ENCODE measurements at regions not wholly inside any gene's neighbourhood (a gene's known extent, or its start where the extent isn't known, plus 50 kb on each side); places are given as distances from the start of the nearest gene placed in this dataset.
"Not testable (repeated sequence)": the region's sequence is repeated elsewhere in the genome, so short reads cannot be mapped to it uniquely, and the experiment has no call there.

DNA sequence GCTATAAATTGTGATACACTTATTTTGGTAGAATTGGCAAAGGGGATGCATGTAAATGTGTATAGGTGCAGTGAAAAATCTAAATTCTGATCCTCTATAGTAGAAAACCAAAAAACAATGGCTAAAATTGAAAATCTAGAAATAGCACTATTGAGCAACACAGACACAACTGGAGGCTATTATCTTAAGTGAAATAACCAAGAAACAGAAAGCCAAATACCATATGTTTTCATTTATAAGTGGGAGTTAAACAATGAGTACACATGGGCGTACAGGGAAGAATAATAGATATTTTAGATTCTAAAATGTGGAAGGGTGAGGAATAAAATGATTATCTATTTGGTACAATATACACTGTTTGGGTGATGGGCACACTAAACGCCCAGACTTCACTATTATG lies 183.2 kb upstream of the TUSC1 start:
- no peak for DNase-seq

DNA sequence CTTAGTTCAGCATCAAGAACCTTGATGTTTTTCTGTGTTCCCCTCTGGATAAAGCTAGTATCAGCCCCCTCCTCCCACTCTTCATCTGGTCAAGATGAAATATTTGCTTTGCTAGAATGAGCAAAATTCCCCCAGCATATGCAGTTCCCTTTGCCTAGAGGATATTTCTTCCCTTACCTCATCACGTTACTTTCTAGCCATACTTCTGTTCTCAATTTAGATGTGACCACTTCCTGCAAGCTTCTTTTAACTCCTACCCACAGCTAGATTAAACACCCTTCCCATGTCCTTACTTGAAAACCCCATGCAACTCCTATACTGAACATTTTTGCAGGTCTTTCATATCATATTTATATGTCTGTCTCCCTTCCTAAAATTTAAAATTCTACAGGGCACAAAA lies 178.9 kb upstream of the TUSC1 start:
- no peaks in the 10 kb centered on the region for H3K36me3 ChIP-seq
- H3K9me3 ChIP-seq, result no peaks in the 10 kb centered on the region
- no peak overlapping the region for H3K4me3 ChIP-seq
- no peak for DNase-seq
- H3K27me3 ChIP-seq, result no peaks in the 10 kb centered on the region

More for the DNA sequence above, 183.2 kb upstream of the TUSC1 start:
- Histone ChIP-seq H3K9me3 (no peaks in the 10 kb centered on the region), H3K27me3 (no peaks in the 10 kb centered on the region), H3K4me3 (no peak overlapping the region), H3K36me3 (no peaks in the 10 kb centered on the region)

GRCh38 chr9:25850803-25851202 lies 172.6 kb upstream of the TUSC1 start:
- no peak overlapping the region for H3K4me3 ChIP-seq
- DNase-seq, result no peak
- H3K27me3 ChIP-seq, result no peaks in the 10 kb centered on the region
- H3K36me3 ChIP-seq, result no peaks in the 10 kb centered on the region
- no peaks in the 10 kb centered on the region for H3K9me3 ChIP-seq

GRCh38 chr9:25845867-25846266 lies 167.6 kb upstream of the TUSC1 start:
- H3K27me3 ChIP-seq, result no peaks in the 10 kb centered on the region
- no peak overlapping the region for H3K4me3 ChIP-seq
- H3K36me3 ChIP-seq, result no peaks in the 10 kb centered on the region
- DNase-seq, result no peak
- H3K9me3 ChIP-seq, result no peaks in the 10 kb centered on the region

DNA sequence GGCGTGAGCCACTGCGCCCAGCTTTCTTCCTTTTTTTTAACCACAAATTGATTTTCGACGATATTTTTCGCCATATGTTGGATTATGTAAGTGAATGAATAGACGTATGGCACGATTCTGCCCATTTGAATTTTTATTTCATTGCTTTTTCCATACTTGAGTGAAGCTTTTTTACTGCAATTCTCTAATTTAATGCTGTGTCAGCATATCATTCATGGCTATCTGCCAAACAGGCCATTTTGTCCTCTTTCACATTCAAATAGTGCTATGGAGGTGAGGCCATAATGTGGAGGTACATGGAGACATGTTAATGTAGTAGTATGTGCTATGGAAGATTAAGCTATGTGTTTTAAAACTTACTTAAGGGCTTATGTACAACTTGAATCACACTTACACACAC lies 152.1 kb upstream of the TUSC1 start:
- Histone ChIP-seq H3K9me3 (no peaks in the 10 kb centered on the region), H3K27me3 (no peaks in the 10 kb centered on the region), H3K4me3 (no peak overlapping the region), H3K36me3 (no peaks in the 10 kb centered on the region)
- DNase-seq, result no peak

DNA sequence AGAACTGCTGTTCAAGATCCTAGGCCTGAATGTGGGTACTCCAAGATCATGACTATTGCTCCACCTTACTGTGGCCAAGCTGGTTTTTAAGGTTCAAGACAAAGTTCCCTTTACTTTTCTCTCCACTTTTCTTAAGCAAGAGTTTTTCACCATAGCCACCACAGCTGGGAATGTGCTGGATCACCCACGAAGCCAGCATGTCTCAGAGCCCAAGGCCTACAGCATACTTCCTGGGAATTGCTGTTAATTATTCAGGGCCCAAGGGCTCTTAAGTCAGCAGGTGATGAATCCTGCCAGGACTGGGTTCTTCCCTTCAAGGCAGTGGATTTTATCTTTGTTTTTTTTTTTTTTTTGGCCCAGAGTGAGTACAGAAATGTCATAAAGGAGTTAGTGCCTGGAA lies 149.4 kb upstream of the TUSC1 start:
- DNase-seq, result no peak
- no peaks in the 10 kb centered on the region for H3K9me3 ChIP-seq
- no peak overlapping the region for H3K4me3 ChIP-seq
- no peaks in the 10 kb centered on the region for H3K27me3 ChIP-seq
- no peaks in the 10 kb centered on the region for H3K36me3 ChIP-seq

GRCh38 chr9:25816439-25816838 lies 138.2 kb upstream of the TUSC1 start:
- H3K4me3 ChIP-seq, result no peak overlapping the region
- no peaks in the 10 kb centered on the region for H3K9me3 ChIP-seq
- no peaks in the 10 kb centered on the region for H3K27me3 ChIP-seq
- DNase-seq, result no peak
- no peaks in the 10 kb centered on the region for H3K36me3 ChIP-seq

DNA sequence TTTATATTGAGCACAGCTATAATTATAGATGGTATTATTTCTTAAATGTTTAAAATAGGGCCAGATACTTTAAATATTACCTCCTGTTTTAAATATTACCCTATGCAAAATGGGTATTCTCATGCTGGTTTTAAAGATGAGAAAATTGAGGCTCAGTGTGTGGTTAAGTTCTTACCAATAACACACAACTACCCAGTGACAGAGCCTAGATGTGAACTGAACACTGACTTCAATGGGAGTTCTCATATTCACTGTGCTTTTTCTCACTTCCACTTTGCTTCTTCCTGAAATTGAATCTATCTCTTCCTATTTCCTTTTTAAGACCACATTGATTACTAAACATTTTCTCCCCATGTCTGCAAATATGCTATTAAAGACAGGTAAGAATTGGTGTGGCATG lies 135.8 kb upstream of the TUSC1 start:
- Histone ChIP-seq H3K9me3 (no peaks in the 10 kb centered on the region), H3K4me3 (no peak overlapping the region), H3K36me3 (no peaks in the 10 kb centered on the region), H3K27me3 (no peaks in the 10 kb centered on the region)
- DNase-seq, result no peak

- Histone ChIP-seq H3K36me3 (no peaks in the 10 kb centered on the region), H3K9me3 (no peaks in the 10 kb centered on the region), H3K27me3 (no peaks in the 10 kb centered on the region), H3K4me3 (no peak overlapping the region)
- DNase-seq, result no peak
These were observed 135.2 kb upstream of the TUSC1 start for GRCh38 chr9:25813478-25813877.

DNA sequence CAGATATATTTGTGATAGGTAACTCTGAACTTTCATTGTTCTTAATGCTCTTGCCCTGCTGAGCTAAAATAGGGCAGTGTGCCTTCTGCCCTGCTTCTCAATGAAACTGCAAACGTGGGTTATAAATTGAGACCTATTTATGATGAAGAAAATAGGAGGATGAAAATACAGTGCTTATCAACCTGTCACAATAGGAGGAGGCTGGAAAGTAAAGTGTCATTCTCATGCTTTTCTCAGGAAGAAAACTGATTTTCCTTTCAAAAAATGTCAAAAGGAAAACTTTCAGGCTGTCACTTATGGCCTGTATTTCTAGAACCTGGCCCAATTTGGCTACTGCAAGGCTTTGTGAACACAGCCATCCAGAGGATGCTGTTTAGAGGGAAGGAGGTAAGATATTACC lies 130.3 kb upstream of the TUSC1 start:
- Histone ChIP-seq H3K9me3 (no peaks in the 10 kb centered on the region), H3K4me3 (no peak overlapping the region), H3K36me3 (no peaks in the 10 kb centered on the region), H3K27me3 (no peaks in the 10 kb centered on the region)
- no peak for DNase-seq

DNA sequence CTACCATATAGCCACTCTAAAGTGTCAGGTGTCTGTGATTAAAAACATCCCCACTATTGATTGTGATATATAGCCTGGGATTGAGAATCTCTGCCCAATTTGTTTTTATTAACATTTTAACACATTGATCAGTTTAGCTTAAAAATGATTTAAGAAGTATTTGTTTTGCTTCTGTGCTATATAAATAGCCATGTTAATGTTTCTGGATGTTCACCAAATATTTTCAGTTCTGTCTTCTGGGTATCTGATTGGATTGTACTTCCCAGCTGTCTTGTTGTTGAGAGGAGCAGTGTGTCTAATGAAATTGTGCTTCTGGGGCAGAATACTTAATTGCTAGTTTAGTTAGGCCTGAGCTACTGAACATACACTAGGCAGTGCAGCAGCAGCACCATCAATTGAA lies 126.6 kb upstream of the TUSC1 start:
- no peak overlapping the region for H3K4me3 ChIP-seq
- no peak for DNase-seq
- H3K9me3 ChIP-seq, result no peaks in the 10 kb centered on the region
- no peaks in the 10 kb centered on the region for H3K27me3 ChIP-seq
- H3K36me3 ChIP-seq, result no peaks in the 10 kb centered on the region

DNA sequence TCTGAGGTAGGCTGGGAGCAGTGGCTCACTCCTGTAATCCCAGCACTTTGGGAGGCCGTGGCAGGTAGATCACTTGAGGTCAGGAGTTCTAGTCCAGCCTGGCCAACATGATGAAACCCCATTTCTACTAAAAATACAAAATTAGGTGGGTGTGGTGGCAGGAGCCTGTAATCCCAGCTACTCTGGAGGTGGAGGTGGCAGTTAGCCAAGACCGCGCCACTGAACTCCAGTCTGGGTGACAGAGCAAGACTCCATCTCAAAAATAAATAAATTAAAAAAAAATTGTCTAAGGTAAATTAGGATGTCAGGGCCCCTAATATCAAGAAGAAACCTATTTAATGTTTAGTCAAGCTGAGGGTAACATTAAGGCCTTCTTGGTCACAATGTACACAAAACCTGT lies 123.7 kb upstream of the TUSC1 start:
- not testable (repeated sequence) for H3K4me3 ChIP-seq, H3K36me3 ChIP-seq, DNase-seq, H3K9me3 ChIP-seq, H3K27me3 ChIP-seq

DNA sequence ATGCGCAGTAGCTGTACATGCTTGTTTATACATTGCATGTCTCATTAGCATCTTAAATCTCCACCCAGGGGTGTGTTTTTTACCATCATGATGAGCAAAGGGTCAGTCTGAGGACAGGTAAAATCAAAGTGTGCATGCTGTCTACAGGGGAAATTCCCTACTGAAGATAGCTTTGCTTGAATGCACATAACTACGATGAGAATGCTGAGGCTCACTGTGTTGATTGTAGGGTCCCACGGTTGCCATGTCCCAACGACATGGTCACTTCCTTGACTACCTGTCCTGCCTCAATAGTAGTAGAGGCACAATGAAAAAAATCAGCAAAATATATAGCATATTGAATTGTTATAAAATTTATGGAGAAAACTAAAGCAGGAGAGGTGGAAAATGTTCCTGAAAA lies 95.6 kb upstream of the TUSC1 start:
- Histone ChIP-seq H3K27me3 (no peaks in the 10 kb centered on the region), H3K4me3 (no peak overlapping the region), H3K36me3 (no peaks in the 10 kb centered on the region), H3K9me3 (no peaks in the 10 kb centered on the region)
- no peak for DNase-seq

DNA sequence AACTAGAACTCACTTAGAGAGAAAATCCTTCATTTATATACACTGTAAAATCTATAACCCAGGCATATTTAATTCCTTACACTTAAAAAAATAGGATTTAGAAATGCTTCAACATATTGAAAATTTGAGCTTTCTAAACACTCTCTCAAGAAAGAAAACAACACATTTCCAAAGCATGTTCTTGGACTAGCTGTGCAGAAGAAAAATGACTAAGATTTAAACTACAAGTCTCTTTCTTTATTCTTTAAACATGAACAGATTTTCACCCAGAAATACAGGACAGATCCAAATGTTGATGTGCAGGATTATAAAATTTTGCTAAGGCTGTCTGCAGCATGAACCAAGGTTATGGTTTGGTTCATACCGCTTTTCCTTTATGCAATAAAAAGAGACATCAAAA lies 77.7 kb upstream of the TUSC1 start:
- no peak overlapping the region for H3K4me3 ChIP-seq
- H3K9me3 ChIP-seq, result no peaks in the 10 kb centered on the region
- no peaks in the 10 kb centered on the region for H3K27me3 ChIP-seq
- no peaks in the 10 kb centered on the region for H3K36me3 ChIP-seq
- DNase-seq, result no peak

DNA sequence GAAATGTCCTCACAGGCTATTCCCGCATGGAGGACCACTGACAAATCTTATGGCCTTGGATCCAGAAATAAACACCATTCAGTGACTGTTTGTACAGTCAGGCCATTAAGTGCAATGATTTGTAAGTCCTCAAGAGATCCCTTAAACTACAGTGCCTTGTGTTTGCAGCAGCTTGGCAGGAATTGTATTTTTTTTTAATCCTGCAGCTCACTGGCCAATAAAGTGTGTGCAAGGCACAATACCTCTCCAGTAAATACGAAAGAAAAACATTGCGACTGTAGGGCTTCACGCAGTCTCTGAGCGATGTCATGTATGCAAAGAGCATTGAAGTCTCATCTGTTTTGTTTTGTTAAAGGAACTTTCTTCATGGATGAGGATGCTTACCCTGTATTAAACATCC lies 74.2 kb upstream of the TUSC1 start:
- Histone ChIP-seq H3K27me3 (no peaks in the 10 kb centered on the region), H3K9me3 (no peaks in the 10 kb centered on the region), H3K36me3 (no peaks in the 10 kb centered on the region), H3K4me3 (no peak overlapping the region)
- no peak for DNase-seq

- no peak for DNase-seq
- Histone ChIP-seq H3K9me3 (no peaks in the 10 kb centered on the region), H3K27me3 (no peaks in the 10 kb centered on the region), H3K36me3 (no peaks in the 10 kb centered on the region), H3K4me3 (no peak overlapping the region)
These were observed 64.0 kb upstream of the TUSC1 start for GRCh38 chr9:25742256-25742655.

GRCh38 chr9:25733336-25733982 lies 55.2 kb upstream of the TUSC1 start:
- no peak for DNase-seq
- H3K27me3 ChIP-seq, result no peaks in the 10 kb centered on the region
- no peaks in the 10 kb centered on the region for H3K36me3 ChIP-seq
- no peaks in the 10 kb centered on the region for H3K9me3 ChIP-seq
- no peak overlapping the region for H3K4me3 ChIP-seq

DNA sequence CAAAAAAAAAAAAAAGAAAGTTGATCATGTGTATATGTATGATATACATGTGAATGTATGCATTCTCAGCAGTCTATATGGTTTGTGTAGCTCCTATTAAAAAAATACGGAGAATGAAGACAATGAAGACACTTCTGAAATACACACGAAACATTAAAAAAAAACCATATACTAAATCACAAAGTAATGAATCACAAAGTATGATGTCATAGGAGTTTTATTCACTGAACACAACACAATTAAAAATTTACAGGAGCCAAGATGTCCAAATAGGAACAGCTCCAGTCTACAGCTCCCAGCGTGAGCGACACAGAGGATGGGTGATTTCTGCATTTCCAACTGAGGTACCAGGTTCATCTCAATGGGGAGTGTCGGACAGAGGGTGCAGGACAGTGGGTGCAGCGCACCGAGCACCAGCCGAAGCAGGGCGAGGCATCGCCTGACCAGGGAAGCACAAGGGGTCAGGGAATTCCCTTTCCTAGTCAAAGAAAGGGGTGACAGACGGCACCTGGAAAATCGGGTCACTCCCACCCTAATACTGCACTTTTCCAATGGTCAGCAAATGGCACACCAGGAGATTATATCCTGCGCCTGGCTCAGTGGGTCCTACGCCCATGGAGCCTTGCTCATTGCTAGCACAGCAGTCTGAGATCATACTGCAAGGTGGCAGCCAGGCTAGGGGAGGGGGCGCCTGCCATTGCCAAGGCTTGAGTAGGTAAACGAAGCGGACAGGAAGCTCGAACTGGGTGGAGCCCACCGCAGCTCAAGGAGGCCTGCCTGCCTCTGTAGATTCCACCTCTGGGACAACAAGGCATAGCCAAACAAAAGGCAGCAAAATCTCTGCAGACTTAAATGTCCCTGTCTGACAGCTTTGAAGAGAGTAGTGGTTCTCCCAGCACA lies 53.9 kb upstream of the TUSC1 start:
- H3K27me3 ChIP-seq, H3K9me3 ChIP-seq, H3K4me3 ChIP-seq, H3K36me3 ChIP-seq, DNase-seq: not testable (repeated sequence)
